AG10803 (cell line): ENCODE measurements at regions not wholly inside any gene's neighbourhood (a gene's known extent, or its start where the extent isn't known, plus 50 kb on each side); places are given as distances from the start of the nearest gene placed in this dataset.

Source experiments
- DNase-seq: peaks from one replicate; pipeline ENCODE4 v3.0.0; 2010; ENCODE audit warnings: low read depth
- H3K4me3 ChIP-seq: 2 replicates; pipeline ENCODE4 v1.5.1; 2011; ENCODE audit warnings: mild to moderate bottlenecking, low read length, control low read depth
- TF ChIP-seq, protein P1 (sequence below): conservative IDR thresholded peaks from 2 replicates; pipeline ENCODE4 v1.5.1; 2011; ENCODE audit warnings: mild to moderate bottlenecking, low read length, control low read depth, inconsistent platforms

DNA sequence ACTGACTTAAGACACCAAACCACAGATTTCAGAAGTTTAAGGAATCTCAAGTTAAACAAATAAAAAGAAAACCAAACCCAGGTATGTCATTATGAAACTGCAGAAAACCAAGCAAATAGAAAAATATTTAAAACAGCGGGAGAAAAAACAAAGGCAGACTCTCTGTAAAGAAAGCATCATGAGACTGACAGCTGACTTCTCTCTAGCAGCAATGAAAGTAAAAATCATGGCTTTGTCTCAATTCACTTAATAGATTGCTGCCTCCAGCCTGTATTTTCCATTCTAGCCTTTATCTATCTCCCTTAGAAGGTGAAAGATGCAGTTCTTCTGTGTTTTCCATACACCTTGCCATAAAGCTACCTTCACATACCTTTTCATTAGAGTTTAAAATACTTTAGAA is 131.1 kb upstream of the IPO5 start:
- no peak overlapping the region for H3K4me3 ChIP-seq
- no peak for DNase-seq
- TF ChIP-seq, protein P1, sequence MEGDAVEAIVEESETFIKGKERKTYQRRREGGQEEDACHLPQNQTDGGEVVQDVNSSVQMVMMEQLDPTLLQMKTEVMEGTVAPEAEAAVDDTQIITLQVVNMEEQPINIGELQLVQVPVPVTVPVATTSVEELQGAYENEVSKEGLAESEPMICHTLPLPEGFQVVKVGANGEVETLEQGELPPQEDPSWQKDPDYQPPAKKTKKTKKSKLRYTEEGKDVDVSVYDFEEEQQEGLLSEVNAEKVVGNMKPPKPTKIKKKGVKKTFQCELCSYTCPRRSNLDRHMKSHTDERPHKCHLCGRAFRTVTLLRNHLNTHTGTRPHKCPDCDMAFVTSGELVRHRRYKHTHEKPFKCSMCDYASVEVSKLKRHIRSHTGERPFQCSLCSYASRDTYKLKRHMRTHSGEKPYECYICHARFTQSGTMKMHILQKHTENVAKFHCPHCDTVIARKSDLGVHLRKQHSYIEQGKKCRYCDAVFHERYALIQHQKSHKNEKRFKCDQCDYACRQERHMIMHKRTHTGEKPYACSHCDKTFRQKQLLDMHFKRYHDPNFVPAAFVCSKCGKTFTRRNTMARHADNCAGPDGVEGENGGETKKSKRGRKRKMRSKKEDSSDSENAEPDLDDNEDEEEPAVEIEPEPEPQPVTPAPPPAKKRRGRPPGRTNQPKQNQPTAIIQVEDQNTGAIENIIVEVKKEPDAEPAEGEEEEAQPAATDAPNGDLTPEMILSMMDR = no peak

GRCh38 chr13:97826421-97827012 is 127.0 kb upstream of the IPO5 start:
- H3K4me3 ChIP-seq = no peak overlapping the region
- TF ChIP-seq, protein P1 = no peak
- DNase-seq = no peak

GRCh38 chr13:97834250-97834649 is 119.2 kb upstream of the IPO5 start:
- TF ChIP-seq, protein P1 = no peak
- DNase-seq = no peak
- no peak overlapping the region for H3K4me3 ChIP-seq

- DNase-seq = no peak
- no peak overlapping the region for H3K4me3 ChIP-seq
- TF ChIP-seq, protein P1 = no peak
These were observed 110.3 kb upstream of the IPO5 start for GRCh38 chr13:97843189-97843588.

GRCh38 chr13:97844151-97844550 is 109.3 kb upstream of the IPO5 start:
- H3K4me3 ChIP-seq = no peak overlapping the region
- no peak for DNase-seq

DNA sequence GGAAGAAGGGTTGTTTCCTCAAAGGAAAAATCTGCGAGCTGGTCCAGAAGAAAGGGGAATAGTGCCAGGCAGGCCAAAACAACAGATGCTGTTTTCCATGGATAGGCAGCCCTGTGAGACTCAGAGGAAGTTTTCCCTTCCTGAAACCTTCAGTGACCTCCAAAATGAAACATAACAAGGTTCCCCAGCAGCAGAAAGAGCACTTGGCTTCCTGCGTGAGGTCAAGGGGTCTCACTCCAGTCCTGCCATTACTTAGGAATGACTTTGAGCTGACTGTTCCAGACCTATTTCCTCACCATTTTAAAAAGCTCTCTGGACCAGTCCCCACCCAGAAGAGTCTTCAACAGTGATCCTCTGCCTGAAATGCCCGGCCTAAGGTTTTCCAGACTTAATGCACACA is 104.6 kb upstream of the IPO5 start:
- no peak for DNase-seq
- H3K4me3 ChIP-seq = no peak overlapping the region
- TF ChIP-seq, protein P1 = no peak

More at GRCh38 chr13:97844151-97844550, 109.3 kb upstream of the IPO5 start:
- TF ChIP-seq, protein P1 = no peak

DNA sequence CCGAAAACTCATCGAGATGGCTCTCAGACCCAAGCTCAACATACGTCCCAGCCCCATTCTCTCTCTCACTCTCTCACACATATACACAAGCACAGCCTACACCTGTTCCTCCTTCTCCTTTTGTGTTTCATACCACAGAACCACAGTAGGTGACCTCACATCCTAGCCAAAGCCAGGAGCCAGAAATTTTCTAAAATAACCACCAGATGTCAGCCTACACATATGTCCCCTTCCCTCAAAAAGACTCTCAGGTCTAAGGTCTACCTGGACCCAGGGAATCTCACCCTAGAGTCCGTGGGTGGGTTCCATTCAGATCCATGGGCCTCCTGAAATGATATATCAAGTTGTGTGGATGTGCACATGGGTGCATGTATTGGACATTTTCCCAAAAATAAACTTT is 104.2 kb upstream of the IPO5 start:
- TF ChIP-seq, protein P1 = peak; percentile 53
- peak; percentile 17 for DNase-seq
- no peak overlapping the region for H3K4me3 ChIP-seq
